ENCODE measurements at regions not wholly inside any gene's neighbourhood (a gene's known extent, or its start where the extent isn't known, plus 50 kb on each side); places are given as distances from the start of the nearest gene placed in this dataset.

DNA sequence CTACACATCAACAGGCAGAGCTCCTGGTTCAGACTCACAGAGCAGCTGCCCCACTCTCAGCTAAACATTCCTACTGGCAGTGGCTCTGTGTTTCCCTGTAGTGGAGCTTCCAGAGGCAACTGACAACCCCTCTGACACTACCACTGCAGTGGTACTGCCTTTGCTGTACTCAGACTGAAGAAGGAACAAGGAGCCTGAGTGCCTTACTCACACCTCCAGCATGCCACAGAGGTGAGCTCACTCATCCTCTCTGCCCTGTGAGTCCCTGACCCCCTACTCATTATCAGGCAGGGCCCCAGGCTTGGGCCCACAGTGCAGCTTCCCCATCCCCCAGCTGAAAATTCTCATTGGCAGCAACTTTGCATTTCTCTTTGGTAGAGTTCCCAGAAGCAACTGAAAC, 240.5 kb upstream of the POF1B start:
- in situ Hi-C loops (cut with HindIII; ENCODE audit: low pct_unique_long_range_greater_than_20kb, low sequenced_read_pairs) = no loop called here

DNA sequence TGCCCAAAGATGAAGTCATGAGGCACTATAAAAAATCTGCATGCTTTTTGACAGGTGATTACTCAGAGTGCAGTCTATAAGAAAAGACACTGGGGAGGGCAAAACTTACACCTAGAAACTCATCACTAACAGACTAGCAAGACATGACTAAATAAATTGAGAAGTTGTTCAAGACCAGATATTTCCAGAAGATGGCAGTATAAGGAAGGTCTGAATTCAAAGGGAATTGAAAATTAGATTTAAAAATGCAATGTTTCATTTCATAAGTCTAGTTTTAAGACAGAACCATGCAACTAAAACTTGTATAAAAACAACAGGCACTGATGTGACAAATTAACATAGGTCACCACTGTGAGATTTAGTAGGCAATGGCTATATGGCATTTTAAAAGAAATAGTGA, 232.5 kb upstream of the POF1B start:
- CTCF ChIA-PET = no interaction called here
- Histone ChIP-seq H3K4me1 (ENCODE audit: control insufficient read depth, insufficient read depth, low read length) (no peaks in the 10 kb centered on the region), H3K27me3 (ENCODE audit: control insufficient read depth, insufficient read depth, low read length) (no peaks in the 10 kb centered on the region), H3K4me3 (ENCODE audit: low read depth in 2 of 2, low read length in 2 of 2) (no peak overlapping the region), H3K36me3 (ENCODE audit: control insufficient read depth, insufficient read depth, low read length) (no peaks in the 10 kb centered on the region), H3K27ac (ENCODE audit: low read length) (no peak overlapping the region), H3K9me3 (ENCODE audit: control insufficient read depth, insufficient read depth, low read depth, low read length) (no peaks in the 10 kb centered on the region)
- no peak for TF ChIP-seq TCF7L2 (IDR thresholded peaks at IDR 0.05; ENCODE audit: low read depth, low read length)
- TF ChIP-seq SIN3A (IDR thresholded peaks at IDR 0.05; ENCODE audit: borderline replicate concordance, insufficient read depth, low read depth, low read length) = no peak
- no peak for TF ChIP-seq POLR2AphosphoS5 (IDR thresholded peaks at IDR 0.05; ENCODE audit: low read depth, low read length)
- peak; percentile 37; the same call in 1 of the 2 replicates for TF ChIP-seq CTCF (IDR thresholded peaks at IDR 0.05)
- TF ChIP-seq REST (IDR thresholded peaks at IDR 0.05; ENCODE audit: insufficient read depth in 1 of 2, low read depth in 2 of 2, low read length in 1 of 2) = no peak
- ATAC-seq = no peak
- POLR2A ChIA-PET = no interaction called here
- no peak for DNase-seq (ENCODE audit: low read depth, low spot score)
- no TSS peak for BruUV-seq (replicated peaks)
- in situ Hi-C loops (cut with HindIII; ENCODE audit: low pct_unique_long_range_greater_than_20kb, low sequenced_read_pairs) (no loop called here), intact Hi-C loops (cut with micrococcal nuclease; ENCODE audit: unreplicated experiment) (no loop called here)

More for the DNA sequence above, 240.5 kb upstream of the POF1B start:
- H3K4me1 ChIP-seq (ENCODE audit: control insufficient read depth, insufficient read depth, low read length) = no peaks in the 10 kb centered on the region
- no peaks in the 10 kb centered on the region for H3K27me3 ChIP-seq (ENCODE audit: control insufficient read depth, insufficient read depth, low read length)
- no peak overlapping the region for H3K27ac ChIP-seq (ENCODE audit: low read length)
- H3K36me3 ChIP-seq (ENCODE audit: control insufficient read depth, insufficient read depth, low read length) = no peaks in the 10 kb centered on the region
- intact Hi-C loops (cut with micrococcal nuclease; ENCODE audit: unreplicated experiment) = no loop called here
- ChIA-PET CTCF (no interaction called here), POLR2A (no interaction called here)
- TF ChIP-seq REST (IDR thresholded peaks at IDR 0.05; ENCODE audit: insufficient read depth in 1 of 2, low read depth in 2 of 2, low read length in 1 of 2) (no peak), SIN3A (IDR thresholded peaks at IDR 0.05; ENCODE audit: borderline replicate concordance, insufficient read depth, low read depth, low read length) (no peak), POLR2AphosphoS5 (IDR thresholded peaks at IDR 0.05; ENCODE audit: low read depth, low read length) (no peak), TCF7L2 (IDR thresholded peaks at IDR 0.05; ENCODE audit: low read depth, low read length) (no peak), CTCF (IDR thresholded peaks at IDR 0.05) (no peak)
- no TSS peak for BruUV-seq (replicated peaks)
- DNase-seq (ENCODE audit: low read depth, low spot score) = no peak
- no peak overlapping the region for H3K4me3 ChIP-seq (ENCODE audit: low read depth in 2 of 2, low read length in 2 of 2)
- H3K9me3 ChIP-seq (ENCODE audit: control insufficient read depth, insufficient read depth, low read depth, low read length) = no peaks in the 10 kb centered on the region
- ATAC-seq = no peak
